Fibroblast of the aortic adventitia (primary cell): ENCODE measurements at regions not wholly inside any gene's neighbourhood (a gene's known extent, or its start where the extent isn't known, plus 50 kb on each side); places are given as distances from the start of the nearest gene placed in this dataset.

Experiments used
- DNase-seq: peaks from one replicate; pipeline ENCODE4 v3.0.0-alpha.2; 2010; ENCODE audit warnings: low read depth
- H3K4me3 ChIP-seq: 2 replicates; pipeline ENCODE4 v1.5.1; 2011; ENCODE audit warnings: low read depth, mild to moderate bottlenecking, control low read depth, low read length, moderate library complexity
- CTCF ChIP-seq: IDR thresholded peaks from 2 replicates; pipeline ENCODE4 v1.5.1; 2011; ENCODE audit warnings: mild to moderate bottlenecking, low read length, control low read depth, inconsistent platforms; ENCODE audit not compliant: insufficient read depth

- no peak overlapping the region for H3K4me3 ChIP-seq
- no peak for DNase-seq
- TF ChIP-seq CTCF, result no peak
Measured at GRCh38 chr5:2385818-2386217, 365.7 kb downstream of the IRX2 start.

GRCh38 chr5:2383698-2384065, 367.8 kb downstream of the IRX2 start:
- no peak for TF ChIP-seq CTCF
- DNase-seq, result no peak
- H3K4me3 ChIP-seq, result no peak overlapping the region

DNA sequence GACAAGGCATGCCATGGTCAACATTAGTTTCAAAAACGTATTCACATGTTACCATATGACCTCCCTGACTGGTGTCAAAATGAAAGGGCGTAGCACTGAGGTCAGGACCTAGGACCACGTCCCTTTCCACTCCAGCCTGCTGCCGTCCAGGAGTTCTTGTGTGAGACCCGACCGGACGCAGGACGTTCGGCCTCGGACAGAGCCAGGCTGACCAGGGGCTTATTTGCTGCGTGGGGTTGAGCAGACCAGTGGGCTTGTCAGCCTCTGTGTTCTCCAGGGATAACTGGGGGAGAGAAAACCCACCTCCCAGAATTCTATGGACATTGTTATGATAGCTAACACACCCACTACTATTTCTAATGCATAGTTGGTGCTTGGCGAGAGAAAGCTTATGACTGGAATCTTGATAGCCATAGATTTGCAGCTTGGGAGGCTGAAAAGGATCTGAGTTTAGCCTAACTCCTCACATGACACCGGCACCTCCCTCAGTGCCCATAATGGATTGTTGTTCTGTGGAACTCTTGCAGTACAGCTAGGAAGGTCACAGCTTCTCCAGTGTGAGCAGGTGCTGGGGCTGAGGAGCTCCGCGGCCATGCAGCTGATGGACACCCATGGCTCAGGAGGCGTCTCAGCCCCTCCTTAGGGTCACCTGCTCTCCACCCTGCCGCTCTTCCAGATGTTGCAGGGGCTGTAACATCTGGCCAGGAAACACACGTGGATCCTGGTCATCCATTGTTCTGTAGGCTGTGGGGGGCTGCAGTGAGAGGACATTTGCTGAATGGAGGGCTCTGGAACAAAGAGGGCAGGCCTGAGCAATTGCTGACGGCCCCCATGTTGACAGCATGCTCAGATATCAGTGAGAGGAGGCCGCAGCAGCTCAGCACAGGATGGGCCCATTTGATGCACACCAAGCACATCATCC, 368.4 kb downstream of the IRX2 start:
- H3K4me3 ChIP-seq, result no peak overlapping the region
- DNase-seq, result no peak
- no peak for TF ChIP-seq CTCF

DNA sequence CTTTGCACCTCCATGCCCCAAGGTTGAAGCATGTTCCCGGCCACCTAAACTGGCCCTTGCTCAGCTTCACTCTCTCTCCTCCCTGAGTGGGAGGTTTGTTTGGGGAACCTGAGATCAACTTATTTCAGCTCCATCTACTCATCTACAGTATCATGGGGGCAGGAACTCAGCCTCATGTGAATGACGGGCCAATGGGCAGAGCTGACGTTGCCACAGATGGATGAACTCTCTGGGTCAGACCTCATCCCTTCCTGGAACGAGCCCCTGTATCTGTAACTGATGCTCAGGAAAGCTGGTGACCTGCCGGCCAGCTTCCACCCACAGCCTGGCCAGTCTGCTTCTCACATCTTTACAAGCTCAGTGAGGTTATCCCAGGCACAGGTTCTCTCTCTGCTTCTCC, 369.6 kb downstream of the IRX2 start:
- TF ChIP-seq CTCF, result no peak
- H3K4me3 ChIP-seq, result no peak overlapping the region
- DNase-seq, result no peak

- H3K4me3 ChIP-seq, result no peak overlapping the region
- TF ChIP-seq CTCF, result no peak
- no peak for DNase-seq
Measured at GRCh38 chr5:2381070-2381469, 370.4 kb downstream of the IRX2 start.

DNA sequence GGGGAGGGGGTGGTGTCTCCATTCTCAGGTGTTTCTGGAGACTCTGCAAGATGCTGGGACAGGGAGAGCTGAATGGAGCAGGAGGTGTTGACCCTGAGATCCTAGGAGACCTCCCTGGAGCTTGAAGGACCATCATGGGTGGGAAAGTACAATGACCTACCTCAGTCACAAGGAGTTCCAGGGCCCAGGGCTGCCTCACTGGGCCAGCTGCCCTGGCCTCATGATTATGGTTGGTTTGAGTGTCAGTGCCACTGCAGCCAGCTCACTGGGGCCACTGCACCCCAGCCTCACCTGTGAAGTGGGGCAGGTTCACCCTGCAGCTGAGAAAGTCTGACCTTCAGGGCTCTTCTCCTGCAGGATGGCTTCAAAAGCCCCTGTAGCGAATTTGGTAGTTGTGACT, 372.5 kb downstream of the IRX2 start:
- no peak for TF ChIP-seq CTCF
- DNase-seq, result no peak
- H3K4me3 ChIP-seq, result no peak overlapping the region

DNA sequence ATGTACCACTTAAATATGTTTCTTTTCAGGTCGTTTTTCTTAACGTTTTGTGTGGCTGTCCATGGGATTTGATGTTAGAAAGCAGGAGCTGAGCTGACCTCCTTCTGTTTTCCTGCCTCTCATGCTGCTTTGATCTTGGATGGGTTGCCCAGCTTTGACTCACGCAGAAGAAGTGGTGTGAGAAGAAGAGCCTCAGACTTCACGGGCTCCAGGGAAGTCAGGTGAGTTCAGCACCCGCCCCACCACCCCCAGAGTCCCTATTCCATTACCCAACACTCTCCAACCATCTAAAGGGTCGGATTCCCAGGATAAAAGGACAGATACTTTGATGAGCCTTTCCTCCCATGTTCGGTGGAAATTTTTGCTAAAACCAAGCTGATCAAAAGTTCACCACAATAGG, 373.4 kb downstream of the IRX2 start:
- TF ChIP-seq CTCF, result no peak
- no peak overlapping the region for H3K4me3 ChIP-seq

More for the DNA sequence above, 373.4 kb downstream of the IRX2 start:
- DNase-seq, result no peak
